CD4-positive, alpha-beta T cell (primary cell): ENCODE measurements at regions not wholly inside any gene's neighbourhood (a gene's known extent, or its start where the extent isn't known, plus 50 kb on each side); places are given as distances from the start of the nearest gene placed in this dataset.

Experiments
- ATAC-seq: fragments of 200-7000 bp; cut with Tn5 transposase; one replicate; pipeline ENCODE4 v1.10.0; 2022; ENCODE audit warnings: mild to moderate bottlenecking; ENCODE audit not compliant: poor library complexity
- CTCF ChIA-PET: fragments of 350-600 bp; sonication (Branson Sonifier 250); formaldehyde crosslinking; loops from one replicate; lab custom pipeline; 2021; ENCODE audit warnings: antibody characterized with exemption, inconsistent platforms; lab: Charles Lee
- POLR2A ChIA-PET: fragments of 350-600 bp; sonication (Branson Sonifier 250); formaldehyde crosslinking; loops from one replicate; lab custom pipeline; 2021; ENCODE audit warnings: antibody characterized with exemption, inconsistent platforms; lab: Charles Lee
- DNase-seq, 14 experiments: peaks; one replicate each; pipeline ENCODE4 v3.0.0-alpha.2; 2013 to 2020; ENCODE audit warnings: mixed read lengths in 2 of 14
- H3K27ac ChIP-seq, 2 donors: one replicate each; pipeline versions ENCODE4 v1.5.1 to v1.7.0; 2013; ENCODE audit warnings: low read length in 2 of 2, low read depth in 1 of 2, mild to moderate bottlenecking in 1 of 2
- H3K27me3 ChIP-seq, 2 experiments: 1 replicate in 1 of 2; 2 replicates in 1 of 2; pipeline versions ENCODE4 v1.6.1 to v1.7.0; 2013; ENCODE audit warnings: low read length in 2 of 2, control low read depth in 1 of 2, mild to moderate bottlenecking in 1 of 2, moderate library complexity in 1 of 2; ENCODE audit not compliant: insufficient read depth in 2 of 2, control insufficient read depth in 1 of 2
- H3K36me3 ChIP-seq: one replicate; pipeline ENCODE4 v1.6.1; 2013; ENCODE audit warnings: low read length, control low read depth; ENCODE audit not compliant: insufficient read depth
- H3K4me1 ChIP-seq: one replicate; pipeline ENCODE4 v1.6.1; 2013; ENCODE audit warnings: low read length, control low read depth; ENCODE audit not compliant: insufficient read depth
- H3K4me3 ChIP-seq: one replicate; pipeline ENCODE4 v1.5.1; 2013; ENCODE audit warnings: mild to moderate bottlenecking, low read length, moderate library complexity
- H3K9me3 ChIP-seq, 2 experiments: 1 replicate in 1 of 2; 2 replicates in 1 of 2; pipeline versions ENCODE4 v1.6.1 to v1.7.0; 2013; ENCODE audit warnings: low read length in 2 of 2, mild to moderate bottlenecking in 2 of 2, control low read depth in 1 of 2, moderate library complexity in 1 of 2; ENCODE audit not compliant: control insufficient read depth in 1 of 2, insufficient read depth in 1 of 2
- H3K27ac Mint-ChIP-seq: one replicate; pipeline ENCODE4 v1.8.0; 2020; ENCODE audit warnings: mixed read lengths
- H3K27me3 Mint-ChIP-seq: one replicate; pipeline ENCODE4 v1.8.0; 2021; ENCODE audit warnings: mixed read lengths
- H3K36me3 Mint-ChIP-seq: one replicate; pipeline ENCODE4 v1.8.0; 2021; ENCODE audit warnings: low read depth, mixed read lengths
- H3K4me1 Mint-ChIP-seq: one replicate; pipeline ENCODE4 v1.8.0; 2021; ENCODE audit warnings: low read depth, mixed read lengths
- H3K4me3 Mint-ChIP-seq: one replicate; pipeline ENCODE4 v1.8.0; 2020; ENCODE audit warnings: mild to moderate bottlenecking, mixed read lengths
- H3K9me3 Mint-ChIP-seq: one replicate; pipeline ENCODE4 v1.8.0; 2020; ENCODE audit warnings: mixed read lengths
- intact Hi-C, 2 experiments: fragments of 100-400 bp; cut with DNase I in 1 of 2; cut with micrococcal nuclease in 1 of 2; formaldehyde crosslinking; loops; one replicate each; pipeline versions ENCODE4 v1.15.1 to v1.9.0; 2023 to 2025; cut with DNase I, micrococcal nuclease
- TF ChIP-seq, protein P1 (sequence below): fragments of 200-600 bp; IDR thresholded peaks from one replicate; pipeline ENCODE4 v1.8.0; 2022; ENCODE audit warnings: antibody characterized with exemption, mild to moderate bottlenecking

DNA sequence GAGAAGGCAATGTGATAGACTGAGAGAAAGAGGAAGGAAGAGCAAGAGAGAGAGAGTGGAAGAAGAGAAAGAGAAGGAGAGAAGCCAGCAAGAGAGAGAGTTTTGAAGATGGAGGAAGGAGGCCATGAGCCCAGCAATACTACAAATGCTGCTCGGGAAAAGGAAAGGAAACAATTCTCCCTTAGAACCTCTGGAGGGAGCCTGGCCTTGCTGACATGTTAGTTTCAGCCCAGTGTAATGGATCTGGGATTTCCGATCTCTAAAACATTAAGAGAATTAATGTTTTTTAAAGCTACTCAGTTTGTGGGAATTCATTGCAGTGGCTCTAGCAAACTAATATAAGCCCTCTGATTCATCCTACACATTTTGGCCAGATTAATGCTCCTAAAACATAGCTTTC is 206.8 kb upstream of the MTPN start:
- Mint-ChIP-seq H3K9me3 (no peaks in the 10 kb centered on the region), H3K27ac (no peak overlapping the region), H3K4me3 (no peak overlapping the region), H3K4me1 (no peaks in the 10 kb centered on the region), H3K27me3 (no peaks in the 10 kb centered on the region), H3K36me3 (peaks cover 5% of the 10 kb centered on the region)
- Histone ChIP-seq H3K36me3 (no peaks in the 10 kb centered on the region), H3K4me1 (no peaks in the 10 kb centered on the region), H3K9me3 (no peaks in the 10 kb centered on the region), H3K27me3 (no peaks in the 10 kb centered on the region), H3K4me3 (no peak overlapping the region), H3K27ac (no peak overlapping the region)
- ChIA-PET CTCF (no interaction called here), POLR2A (no interaction called here)
- ATAC-seq (no peak), DNase-seq (no peak)
- intact Hi-C loops: no loop called here
- TF ChIP-seq, protein P1, sequence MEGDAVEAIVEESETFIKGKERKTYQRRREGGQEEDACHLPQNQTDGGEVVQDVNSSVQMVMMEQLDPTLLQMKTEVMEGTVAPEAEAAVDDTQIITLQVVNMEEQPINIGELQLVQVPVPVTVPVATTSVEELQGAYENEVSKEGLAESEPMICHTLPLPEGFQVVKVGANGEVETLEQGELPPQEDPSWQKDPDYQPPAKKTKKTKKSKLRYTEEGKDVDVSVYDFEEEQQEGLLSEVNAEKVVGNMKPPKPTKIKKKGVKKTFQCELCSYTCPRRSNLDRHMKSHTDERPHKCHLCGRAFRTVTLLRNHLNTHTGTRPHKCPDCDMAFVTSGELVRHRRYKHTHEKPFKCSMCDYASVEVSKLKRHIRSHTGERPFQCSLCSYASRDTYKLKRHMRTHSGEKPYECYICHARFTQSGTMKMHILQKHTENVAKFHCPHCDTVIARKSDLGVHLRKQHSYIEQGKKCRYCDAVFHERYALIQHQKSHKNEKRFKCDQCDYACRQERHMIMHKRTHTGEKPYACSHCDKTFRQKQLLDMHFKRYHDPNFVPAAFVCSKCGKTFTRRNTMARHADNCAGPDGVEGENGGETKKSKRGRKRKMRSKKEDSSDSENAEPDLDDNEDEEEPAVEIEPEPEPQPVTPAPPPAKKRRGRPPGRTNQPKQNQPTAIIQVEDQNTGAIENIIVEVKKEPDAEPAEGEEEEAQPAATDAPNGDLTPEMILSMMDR: no peak

DNA sequence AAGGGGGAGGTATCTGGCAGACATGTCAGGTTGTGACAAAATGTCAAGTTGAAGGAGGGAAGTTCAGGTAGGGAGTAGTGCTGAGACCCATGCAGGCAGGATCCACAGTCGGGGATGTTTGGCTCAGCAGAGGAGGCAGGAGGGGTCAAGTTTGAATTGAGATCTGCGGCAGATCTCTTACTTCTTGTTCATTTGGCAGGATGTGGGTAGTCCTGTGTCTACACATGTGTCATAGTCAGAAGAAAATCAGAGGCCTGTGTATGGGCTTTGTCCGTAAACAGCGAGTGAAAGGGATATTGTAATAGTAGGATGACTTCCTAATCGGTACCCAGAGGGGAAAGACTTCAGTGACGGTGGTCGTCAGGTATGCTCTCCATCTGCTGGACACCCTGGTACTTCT is 203.8 kb upstream of the MTPN start:
- H3K9me3 Mint-ChIP-seq: no peaks in the 10 kb centered on the region
- intact Hi-C loops: no loop called here
- TF ChIP-seq, protein P1: no peak
- Histone ChIP-seq H3K4me3 (no peak overlapping the region), H3K4me1 (no peaks in the 10 kb centered on the region), H3K27ac (no peak overlapping the region), H3K36me3 (no peaks in the 10 kb centered on the region), H3K27me3 (no peaks in the 10 kb centered on the region), H3K9me3 (no peaks in the 10 kb centered on the region)
- H3K36me3 Mint-ChIP-seq: peaks cover 5% of the 10 kb centered on the region
- no peaks in the 10 kb centered on the region for H3K27me3 Mint-ChIP-seq
- ChIA-PET POLR2A (no interaction called here), CTCF (no interaction called here)
- ATAC-seq: no peak
- peak in 1 of 14 experiments; percentile 13 for DNase-seq
- no peak overlapping the region for H3K4me3 Mint-ChIP-seq
- no peaks in the 10 kb centered on the region for H3K4me1 Mint-ChIP-seq
- H3K27ac Mint-ChIP-seq: no peak overlapping the region

DNA sequence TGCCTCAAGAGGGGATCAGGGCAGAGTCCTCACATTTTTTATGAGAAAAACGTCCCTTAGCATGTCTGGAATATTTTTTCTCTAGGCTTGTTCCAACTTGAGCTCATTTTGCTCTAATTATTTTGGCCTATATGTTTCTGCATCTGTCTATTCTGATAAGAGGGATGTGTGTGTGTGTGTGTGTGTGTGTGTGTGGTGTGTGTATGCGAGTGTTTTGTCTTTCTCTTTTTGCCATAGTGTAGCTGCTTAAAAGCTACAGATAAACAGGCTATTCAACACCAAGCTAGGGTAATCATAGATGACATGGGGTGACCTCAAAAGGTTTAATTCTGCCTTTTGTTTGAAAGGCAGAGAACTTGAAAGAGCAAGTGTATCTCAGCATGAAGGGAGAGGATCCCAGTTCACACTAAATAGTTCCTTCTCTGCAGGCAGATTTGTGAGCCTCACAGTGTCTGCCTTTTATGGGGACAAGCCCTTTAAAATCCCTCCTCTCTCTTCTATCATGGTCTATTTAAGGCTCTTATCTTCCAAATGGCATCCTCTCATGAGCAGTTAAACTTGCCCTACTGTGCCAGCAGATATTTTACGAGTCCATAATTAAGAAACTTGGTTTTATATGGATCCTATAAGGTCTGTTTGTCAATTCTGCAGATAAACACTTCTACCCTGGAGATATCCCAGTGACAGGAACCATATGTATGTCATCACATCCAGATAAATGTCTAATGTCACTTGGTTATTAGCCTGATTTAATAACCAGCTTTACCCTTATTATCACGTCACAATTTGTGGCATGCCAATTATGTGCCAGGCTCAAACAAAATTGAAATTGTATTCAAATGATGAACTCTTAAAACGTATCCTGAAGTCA is 202.9 kb upstream of the MTPN start:
- Mint-ChIP-seq H3K9me3 (no peaks in the 10 kb centered on the region), H3K27ac (no peak overlapping the region), H3K27me3 (no peaks in the 10 kb centered on the region), H3K36me3 (peaks cover 5% of the 10 kb centered on the region), H3K4me3 (no peak overlapping the region), H3K4me1 (no peaks in the 10 kb centered on the region)
- ATAC-seq (no peak), DNase-seq (no peak)
- intact Hi-C loops: no loop called here
- TF ChIP-seq, protein P1: no peak
- Histone ChIP-seq H3K9me3 (no peaks in the 10 kb centered on the region), H3K27me3 (no peaks in the 10 kb centered on the region), H3K36me3 (no peaks in the 10 kb centered on the region), H3K27ac (no peak overlapping the region), H3K4me1 (no peaks in the 10 kb centered on the region), H3K4me3 (no peak overlapping the region)
- CTCF ChIA-PET: no interaction called here
- POLR2A ChIA-PET: no interaction called here
